ENCODE measurements at regions not wholly inside any gene's neighbourhood (a gene's known extent, or its start where the extent isn't known, plus 50 kb on each side); places are given as distances from the start of the nearest gene placed in this dataset.

- Mint-ChIP-seq H3K9me3 (no peaks in the 10 kb centered on the region), H3K4me3 (no peak overlapping the region), H3K36me3 (ENCODE audit: low read depth) (no peaks in the 10 kb centered on the region), H3K27me3 (peaks cover 16% of the 10 kb centered on the region), H3K4me1 (ENCODE audit: low read depth) (no peaks in the 10 kb centered on the region), H3K27ac (no peak overlapping the region)
- POLR2A ChIA-PET, result no interaction called here
- no peak for TF ChIP-seq CTCF (IDR thresholded peaks at IDR 0.05)
- ATAC-seq (no peak), DNase-seq (no peak)
- CTCF ChIA-PET, result no interaction called here
- intact Hi-C loops (cut with micrococcal nuclease), result no loop called here
Measured at GRCh38 chr6:4559281-4559875, 216.8 kb upstream of the CDYL start.

- TF ChIP-seq CTCF (IDR thresholded peaks at IDR 0.05), result no peak
- Mint-ChIP-seq H3K36me3 (ENCODE audit: low read depth) (no peaks in the 10 kb centered on the region), H3K4me3 (no peak overlapping the region), H3K27ac (no peak overlapping the region), H3K4me1 (ENCODE audit: low read depth) (peaks cover 2% of the 10 kb centered on the region), H3K9me3 (no peaks in the 10 kb centered on the region), H3K27me3 (peaks cover 17% of the 10 kb centered on the region)
- DNase-seq, result no peak
- ChIA-PET CTCF (no interaction called here), POLR2A (no interaction called here)
- intact Hi-C loops (cut with micrococcal nuclease), result no loop called here
- no peak for ATAC-seq
Measured at GRCh38 chr6:4554645-4555044, 221.6 kb upstream of the CDYL start.

- intact Hi-C loops (cut with micrococcal nuclease), result no loop called here
- DNase-seq (no peak), ATAC-seq (no peak)
- Mint-ChIP-seq H3K36me3 (ENCODE audit: low read depth) (no peaks in the 10 kb centered on the region), H3K4me3 (no peak overlapping the region), H3K27me3 (peaks cover 17% of the 10 kb centered on the region), H3K4me1 (ENCODE audit: low read depth) (peaks cover 2% of the 10 kb centered on the region), H3K27ac (no peak overlapping the region), H3K9me3 (no peaks in the 10 kb centered on the region)
- ChIA-PET CTCF (no interaction called here), POLR2A (no interaction called here)
- TF ChIP-seq CTCF (IDR thresholded peaks at IDR 0.05), result no peak
Measured at GRCh38 chr6:4553387-4553786, 222.8 kb upstream of the CDYL start.

- peaks cover 2% of the 10 kb centered on the region for H3K4me1 Mint-ChIP-seq (ENCODE audit: low read depth)
- H3K36me3 Mint-ChIP-seq (ENCODE audit: low read depth), result no peaks in the 10 kb centered on the region
- TF ChIP-seq CTCF (IDR thresholded peaks at IDR 0.05), result no peak
- ATAC-seq, result no peak
- CTCF ChIA-PET, result no interaction called here
- H3K27me3 Mint-ChIP-seq, result peaks cover 17% of the 10 kb centered on the region
- peak; percentile 10 for DNase-seq
- intact Hi-C loops (cut with micrococcal nuclease), result no loop called here
- POLR2A ChIA-PET, result interaction anchor here (0.6 kb wide), 1 partner anchor 532 kb away, joined by 4 read pairs; no protein-coding TSS in a partner anchor
- no peak overlapping the region for H3K27ac Mint-ChIP-seq
- no peaks in the 10 kb centered on the region for H3K9me3 Mint-ChIP-seq
- no peak overlapping the region for H3K4me3 Mint-ChIP-seq
Measured at GRCh38 chr6:4550227-4550597, 226.0 kb upstream of the CDYL start.

- Mint-ChIP-seq H3K9me3 (no peaks in the 10 kb centered on the region), H3K36me3 (ENCODE audit: low read depth) (no peaks in the 10 kb centered on the region), H3K4me3 (no peak overlapping the region), H3K27me3 (peaks cover 13% of the 10 kb centered on the region), H3K4me1 (ENCODE audit: low read depth) (peaks cover 2% of the 10 kb centered on the region), H3K27ac (no peak overlapping the region)
- ChIA-PET POLR2A (interaction anchor here (0.6 kb wide), 1 partner anchor 531 kb away, joined by 4 read pairs; no protein-coding TSS in a partner anchor), CTCF (no interaction called here)
- intact Hi-C loops (cut with micrococcal nuclease), result no loop called here
- ATAC-seq (no peak), DNase-seq (no peak)
- TF ChIP-seq CTCF (IDR thresholded peaks at IDR 0.05), result no peak
Measured at GRCh38 chr6:4549556-4550226, 226.5 kb upstream of the CDYL start.

Data from activated CD8-positive, alpha-beta T cell treated with anti-CD3 and anti-CD28 coated beads for 36 hours (primary cell).